H1 (cell line): ENCODE measurements at regions not wholly inside any gene's neighbourhood (a gene's known extent, or its start where the extent isn't known, plus 50 kb on each side); places are given as distances from the start of the nearest gene placed in this dataset.

Source experiments
- POLR2A ChIP-seq, 2 experiments: IDR thresholded peaks; 1 replicate in 1 of 2; 2 replicates in 1 of 2; pipeline ENCODE4 v1.6.1; 2011; ENCODE audit warnings: low read depth in 2 of 2, low read length in 2 of 2, mild to moderate bottlenecking in 2 of 2; ENCODE audit errors: control extremely low read depth in 1 of 2
- RXRA ChIP-seq: IDR thresholded peaks from 2 replicates; pipeline ENCODE4 v1.6.1; 2011; ENCODE audit warnings: low read depth, mild to moderate bottlenecking, low read length, moderate library complexity; ENCODE audit not compliant: insufficient read depth

DNA sequence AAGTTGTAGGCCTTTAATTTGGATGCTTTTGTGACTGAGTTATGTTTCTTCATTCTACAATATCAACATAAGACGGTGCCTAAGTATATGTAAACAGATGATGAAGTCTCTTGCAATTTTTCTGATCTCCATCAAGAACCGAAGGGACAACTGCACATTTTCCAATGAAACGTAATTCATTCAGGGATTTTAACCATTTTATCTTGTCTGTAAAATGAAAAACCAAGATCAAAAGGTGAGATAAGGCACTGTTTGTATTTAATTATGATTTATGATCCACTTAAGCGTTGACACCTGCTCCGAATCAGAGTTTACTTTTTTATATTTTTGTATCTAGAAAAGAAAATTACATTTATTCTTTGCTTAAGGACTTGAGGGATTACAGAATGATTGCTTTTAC, 556.8 kb upstream of the ARGLU1 start (continued):
- no peak for TF ChIP-seq RXRA
- TF ChIP-seq POLR2A (IDR thresholded peaks at IDR 0.05; ENCODE audit: control extremely low read depth in 1 of 2, low read depth in 2 of 2, low read length in 2 of 2): no peak
